Keratinocyte (primary cell): ENCODE measurements at regions not wholly inside any gene's neighbourhood (a gene's known extent, or its start where the extent isn't known, plus 50 kb on each side); places are given as distances from the start of the nearest gene placed in this dataset.

Experiments used
- DNase-seq: peaks from one replicate; pipeline ENCODE4 v3.0.0-alpha.2; 2011; ENCODE audit warnings: low read depth, missing footprints, low spot score
- FAIRE-seq: peaks from 2 replicates; lab custom pipeline; 2011; peaks lifted over from hg19 to GRCh38; lab: Jason Lieb, UNC
- H2AFZ ChIP-seq: 2 replicates; pipeline ENCODE4 v1.6.0; 2012; ENCODE audit warnings: low read length, control low read depth, inconsistent platforms; ENCODE audit not compliant: control insufficient read depth
- H3K27ac ChIP-seq: 2 replicates; pipeline ENCODE4 v1.5.1; 2011; ENCODE audit warnings: low read length; ENCODE audit not compliant: control insufficient read depth, insufficient read depth
- H3K27me3 ChIP-seq: 3 replicates; pipeline ENCODE4 v1.6.0; 2011; ENCODE audit warnings: low read length; ENCODE audit not compliant: control insufficient read depth, insufficient read depth; ENCODE audit errors: extremely low read depth
- H3K36me3 ChIP-seq, 2 experiments: 2 replicates in 1 of 2; 3 replicates in 1 of 2; pipeline ENCODE4 v1.5.1; 2011; ENCODE audit warnings: low read length in 2 of 2, mild to moderate bottlenecking in 1 of 2; ENCODE audit not compliant: control insufficient read depth in 2 of 2, insufficient read depth in 2 of 2; ENCODE audit errors: extremely low read depth in 1 of 2
- H3K4me1 ChIP-seq: 3 replicates; pipeline ENCODE4 v1.5.1; 2011; ENCODE audit warnings: low read length; ENCODE audit not compliant: control insufficient read depth, insufficient read depth; ENCODE audit errors: extremely low read depth
- H3K4me2 ChIP-seq: 3 replicates; pipeline ENCODE4 v1.6.0; 2011; ENCODE audit warnings: low read depth, low read length; ENCODE audit not compliant: control insufficient read depth, insufficient read depth; ENCODE audit errors: extremely low read depth
- H3K4me3 ChIP-seq, 3 experiments: fragments of 200-600 bp in 1 of 3; sonication (generic) in 1 of 3; 2 replicates in 2 of 3; 3 replicates in 1 of 3; pipeline ENCODE4 v1.5.1; 2011 to 2016; ENCODE audit warnings: low read length in 3 of 3, mild to moderate bottlenecking in 3 of 3, control low read depth in 2 of 3, inconsistent platforms in 1 of 3, low read depth in 1 of 3, mixed read lengths in 1 of 3, mixed run types in 1 of 3, moderate library complexity in 1 of 3; ENCODE audit not compliant: control insufficient read depth in 2 of 3, insufficient read depth in 2 of 3; ENCODE audit errors: extremely low read depth in 1 of 3
- H3K79me2 ChIP-seq: 2 replicates; pipeline ENCODE4 v1.6.0; 2012; ENCODE audit warnings: low read length; ENCODE audit not compliant: control insufficient read depth, insufficient read depth
- H3K9ac ChIP-seq: 3 replicates; pipeline ENCODE4 v1.6.0; 2011; ENCODE audit warnings: low read length; ENCODE audit not compliant: control insufficient read depth, insufficient read depth; ENCODE audit errors: extremely low read depth
- H3K9me1 ChIP-seq: 3 replicates; pipeline ENCODE4 v1.6.0; 2011; ENCODE audit warnings: low read length; ENCODE audit not compliant: control insufficient read depth, insufficient read depth; ENCODE audit errors: extremely low read depth
- H3K9me3 ChIP-seq: 2 replicates; pipeline ENCODE4 v1.5.1; 2012; ENCODE audit warnings: low read depth, low read length; ENCODE audit not compliant: control insufficient read depth
- H4K20me1 ChIP-seq: 3 replicates; pipeline ENCODE4 v1.6.0; 2011; ENCODE audit warnings: low read length; ENCODE audit not compliant: control insufficient read depth, insufficient read depth; ENCODE audit errors: extremely low read depth
- EZH2 ChIP-seq: IDR thresholded peaks from one replicate; pipeline ENCODE4 v1.6.1; 2012; ENCODE audit warnings: inconsistent platforms, mild to moderate bottlenecking, low read length, moderate library complexity
- dilution Hi-C: fragments of 300-500 bp; cut with MboI; formaldehyde crosslinking; loops from one replicate; pipeline ENCODE4 v1.7.0; 2020; ENCODE audit warnings: low sequenced_read_pairs; ENCODE audit not compliant: extremely low pct_ligation_motif_present
- TF ChIP-seq, protein P1 (sequence below), 3 experiments: IDR thresholded peaks in 1 of 3; conservative IDR thresholded peaks in 1 of 3; optimal IDR thresholded peaks in 1 of 3; 2 replicates in 2 of 3; 3 replicates in 1 of 3; pipeline versions ENCODE3 to v1.5.1; 2011; ENCODE audit warnings: low read length in 3 of 3, mild to moderate bottlenecking in 3 of 3, moderate library complexity in 2 of 3, control low read depth in 1 of 3, inconsistent platforms in 1 of 3; ENCODE audit not compliant: insufficient read depth in 2 of 3; ENCODE audit errors: extremely low read depth in 1 of 3

DNA sequence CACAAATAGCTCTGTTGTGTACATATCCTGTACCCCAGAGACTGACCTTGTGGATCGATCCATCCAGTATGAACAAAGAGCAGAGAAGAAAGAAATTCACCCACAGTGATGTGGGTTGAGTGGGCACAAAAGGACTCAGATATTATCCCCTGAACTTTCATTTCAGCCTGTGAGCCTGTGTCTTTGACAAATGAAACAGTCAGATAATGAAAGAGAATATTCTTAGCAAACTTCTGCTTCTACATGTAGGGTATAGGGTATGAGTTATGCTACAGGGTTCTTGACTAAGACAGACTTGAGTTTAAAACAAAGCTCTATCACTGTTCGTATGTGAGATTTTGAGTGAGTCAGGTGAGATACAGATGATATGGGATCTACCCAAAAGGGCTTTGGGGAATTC is 359.7 kb downstream of the MAFB start:
- Histone ChIP-seq H2AFZ (no peak overlapping the region), H3K4me3 (no peak overlapping the region), H3K9ac (no peak overlapping the region), H3K27me3 (no peaks in the 10 kb centered on the region), H3K27ac (no peak overlapping the region), H4K20me1 (no peaks in the 10 kb centered on the region), H3K9me3 (no peaks in the 10 kb centered on the region), H3K36me3 (no peaks in the 10 kb centered on the region), H3K79me2 (no peaks in the 10 kb centered on the region), H3K4me2 (no peak overlapping the region), H3K9me1 (no peaks in the 10 kb centered on the region), H3K4me1 (no peaks in the 10 kb centered on the region)
- DNase-seq, result no peak
- no peak for TF ChIP-seq EZH2
- TF ChIP-seq, protein P1, sequence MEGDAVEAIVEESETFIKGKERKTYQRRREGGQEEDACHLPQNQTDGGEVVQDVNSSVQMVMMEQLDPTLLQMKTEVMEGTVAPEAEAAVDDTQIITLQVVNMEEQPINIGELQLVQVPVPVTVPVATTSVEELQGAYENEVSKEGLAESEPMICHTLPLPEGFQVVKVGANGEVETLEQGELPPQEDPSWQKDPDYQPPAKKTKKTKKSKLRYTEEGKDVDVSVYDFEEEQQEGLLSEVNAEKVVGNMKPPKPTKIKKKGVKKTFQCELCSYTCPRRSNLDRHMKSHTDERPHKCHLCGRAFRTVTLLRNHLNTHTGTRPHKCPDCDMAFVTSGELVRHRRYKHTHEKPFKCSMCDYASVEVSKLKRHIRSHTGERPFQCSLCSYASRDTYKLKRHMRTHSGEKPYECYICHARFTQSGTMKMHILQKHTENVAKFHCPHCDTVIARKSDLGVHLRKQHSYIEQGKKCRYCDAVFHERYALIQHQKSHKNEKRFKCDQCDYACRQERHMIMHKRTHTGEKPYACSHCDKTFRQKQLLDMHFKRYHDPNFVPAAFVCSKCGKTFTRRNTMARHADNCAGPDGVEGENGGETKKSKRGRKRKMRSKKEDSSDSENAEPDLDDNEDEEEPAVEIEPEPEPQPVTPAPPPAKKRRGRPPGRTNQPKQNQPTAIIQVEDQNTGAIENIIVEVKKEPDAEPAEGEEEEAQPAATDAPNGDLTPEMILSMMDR (optimal IDR thresholded peaks at IDR 0.05 in 1 of 3, IDR thresholded peaks at IDR 0.05 in 1 of 3, conservative IDR thresholded peaks at IDR 0.05 in 1 of 3; ENCODE audit: extremely low read depth in 1 of 3, insufficient read depth in 2 of 3, low read length in 3 of 3), result no peak
- FAIRE-seq, result no peak
- dilution Hi-C loops, result no loop called here

GRCh38 chr20:40326784-40327183 is 362.3 kb downstream of the MAFB start:
- FAIRE-seq (no peak), DNase-seq (no peak)
- no peaks in the 10 kb centered on the region for H3K79me2 ChIP-seq
- dilution Hi-C loops, result no loop called here
- peaks cover 6% of the 10 kb centered on the region for H3K4me1 ChIP-seq
- H2AFZ ChIP-seq, result no peak overlapping the region
- H3K9me3 ChIP-seq, result no peaks in the 10 kb centered on the region
- H3K27me3 ChIP-seq, result no peaks in the 10 kb centered on the region
- H3K4me2 ChIP-seq, result no peak overlapping the region
- H3K9ac ChIP-seq, result no peak overlapping the region
- no peaks in the 10 kb centered on the region for H3K36me3 ChIP-seq
- TF ChIP-seq, protein P1 (optimal IDR thresholded peaks at IDR 0.05 in 1 of 3, IDR thresholded peaks at IDR 0.05 in 1 of 3, conservative IDR thresholded peaks at IDR 0.05 in 1 of 3; ENCODE audit: extremely low read depth in 1 of 3, insufficient read depth in 2 of 3, low read length in 3 of 3), result no peak
- no peak for TF ChIP-seq EZH2
- H4K20me1 ChIP-seq, result no peaks in the 10 kb centered on the region
- no peak overlapping the region for H3K27ac ChIP-seq
- H3K4me3 ChIP-seq, result no peak overlapping the region
- H3K9me1 ChIP-seq, result no peaks in the 10 kb centered on the region
